A673 (cell line): ENCODE measurements at regions not wholly inside any gene's neighbourhood (a gene's known extent, or its start where the extent isn't known, plus 50 kb on each side); places are given as distances from the start of the nearest gene placed in this dataset.

Experiments
- BruUV-seq: library from RNA; stranded (reverse); fragments of 400-500 nt; replicated peaks from 2 replicates; lab custom pipeline; 2021; lab: Mats Ljungman, UMichigan
- CTCF ChIA-PET: fragments of 300-600 bp; sonication (Branson Sonifier 250); formaldehyde crosslinking; loops from one replicate; lab custom pipeline; 2022; ENCODE audit warnings: antibody characterized with exemption; lab: Charles Lee
- POLR2A ChIA-PET: fragments of 300-600 bp; sonication (Branson Sonifier 250); formaldehyde crosslinking; loops from one replicate; lab custom pipeline; 2022; ENCODE audit warnings: antibody characterized with exemption; ENCODE audit not compliant: low non-redundant PET; lab: Charles Lee
- DNase-seq: peaks from one replicate; pipeline ENCODE4 v3.0.0-alpha.2; 2015; ENCODE audit warnings: low spot score
- H3K27ac ChIP-seq: fragments of 200-600 bp; sonication (generic); 2 replicates; pipeline ENCODE4 v1.5.1; 2016; ENCODE audit warnings: mixed run types, low read depth, mild to moderate bottlenecking, mixed read lengths, antibody characterized with exemption, low read length; ENCODE audit not compliant: poor library complexity, severe bottlenecking
- H3K27me3 ChIP-seq: fragments of 200-600 bp; sonication (generic); replicated peaks from 2 replicates; pipeline ENCODE4 v1.6.1; 2017; ENCODE audit warnings: mixed run types, low read depth, mild to moderate bottlenecking, mixed read lengths, antibody characterized with exemption, low read length; ENCODE audit not compliant: insufficient read depth, poor library complexity
- H3K36me3 ChIP-seq: fragments of 200-600 bp; sonication (generic); 2 replicates; pipeline ENCODE4 v1.6.1; 2016; ENCODE audit warnings: mixed run types, mild to moderate bottlenecking, mixed read lengths, antibody characterized with exemption, low read length; ENCODE audit not compliant: insufficient read depth, poor library complexity, severe bottlenecking
- H3K4me1 ChIP-seq: fragments of 200-600 bp; sonication (generic); 2 replicates; pipeline ENCODE4 v1.6.1; 2017; ENCODE audit warnings: mixed run types, mild to moderate bottlenecking, mixed read lengths, antibody characterized with exemption, low read length; ENCODE audit not compliant: insufficient read depth, poor library complexity, severe bottlenecking
- H3K4me3 ChIP-seq: fragments of 200-600 bp; sonication (generic); 2 replicates; pipeline ENCODE4 v1.5.1; 2016; ENCODE audit warnings: low read depth, mixed run types, mild to moderate bottlenecking, mixed read lengths, low read length; ENCODE audit not compliant: poor library complexity, severe bottlenecking
- H3K9me3 ChIP-seq: fragments of 200-600 bp; sonication (generic); 2 replicates; pipeline ENCODE4 v1.6.1; 2016; ENCODE audit warnings: mixed run types, low read depth, mild to moderate bottlenecking, mixed read lengths, antibody characterized with exemption, low read length; ENCODE audit not compliant: poor library complexity, severe bottlenecking
- EZH2 ChIP-seq: fragments of 200-600 bp; sonication (generic); IDR thresholded peaks from 2 replicates; pipeline ENCODE4 v1.6.1; 2017; ENCODE audit warnings: borderline replicate concordance, low read depth, mild to moderate bottlenecking, mixed read lengths, antibody characterized with exemption, low read length; ENCODE audit not compliant: poor library complexity, severe bottlenecking
- intact Hi-C: fragments of 100-400 bp; cut with micrococcal nuclease; formaldehyde crosslinking; loops from one replicate; pipeline ENCODE4 v1.10.0; 2022; ENCODE audit not compliant: unreplicated experiment
- TF ChIP-seq, protein P1 (sequence below): fragments of 300-800, 200-600 bp; sonication (generic); conservative IDR thresholded peaks from 2 replicates; pipeline ENCODE4 v1.5.1; 2017; ENCODE audit warnings: low read depth, mild to moderate bottlenecking, antibody characterized with exemption, low read length, moderate library complexity, mixed read lengths

DNA sequence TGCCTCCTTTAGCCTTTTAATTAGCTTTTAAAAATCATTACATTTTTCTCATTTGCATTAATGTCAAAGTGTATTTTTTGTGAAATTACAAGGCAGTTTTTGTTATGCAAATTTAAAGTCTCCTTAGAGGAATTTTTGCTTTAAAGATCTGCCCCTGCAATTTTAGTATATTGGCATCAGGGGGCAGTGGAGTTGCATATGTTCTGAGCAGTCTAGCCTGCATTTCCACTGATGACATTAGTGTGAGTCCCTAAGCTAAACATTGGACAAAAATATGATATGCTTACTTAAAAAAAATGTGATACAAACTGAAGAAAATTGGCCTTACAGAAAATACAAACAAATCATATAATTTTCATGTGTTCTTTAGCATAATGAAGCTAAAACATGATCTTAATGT, 426.5 kb downstream of the SLC4A3 start:
- CTCF ChIA-PET = no interaction called here
- POLR2A ChIA-PET = no interaction called here
- TF ChIP-seq EZH2 = no peak
- TF ChIP-seq, protein P1, sequence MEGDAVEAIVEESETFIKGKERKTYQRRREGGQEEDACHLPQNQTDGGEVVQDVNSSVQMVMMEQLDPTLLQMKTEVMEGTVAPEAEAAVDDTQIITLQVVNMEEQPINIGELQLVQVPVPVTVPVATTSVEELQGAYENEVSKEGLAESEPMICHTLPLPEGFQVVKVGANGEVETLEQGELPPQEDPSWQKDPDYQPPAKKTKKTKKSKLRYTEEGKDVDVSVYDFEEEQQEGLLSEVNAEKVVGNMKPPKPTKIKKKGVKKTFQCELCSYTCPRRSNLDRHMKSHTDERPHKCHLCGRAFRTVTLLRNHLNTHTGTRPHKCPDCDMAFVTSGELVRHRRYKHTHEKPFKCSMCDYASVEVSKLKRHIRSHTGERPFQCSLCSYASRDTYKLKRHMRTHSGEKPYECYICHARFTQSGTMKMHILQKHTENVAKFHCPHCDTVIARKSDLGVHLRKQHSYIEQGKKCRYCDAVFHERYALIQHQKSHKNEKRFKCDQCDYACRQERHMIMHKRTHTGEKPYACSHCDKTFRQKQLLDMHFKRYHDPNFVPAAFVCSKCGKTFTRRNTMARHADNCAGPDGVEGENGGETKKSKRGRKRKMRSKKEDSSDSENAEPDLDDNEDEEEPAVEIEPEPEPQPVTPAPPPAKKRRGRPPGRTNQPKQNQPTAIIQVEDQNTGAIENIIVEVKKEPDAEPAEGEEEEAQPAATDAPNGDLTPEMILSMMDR = peak; percentile 49
- peak; percentile 51 for DNase-seq
- intact Hi-C loops = no loop called here
- H3K36me3 ChIP-seq = no peaks in the 10 kb centered on the region
- H3K27me3 ChIP-seq = no peaks in the 10 kb centered on the region
- no TSS peak for BruUV-seq
- H3K27ac ChIP-seq = no peak overlapping the region
- H3K9me3 ChIP-seq = no peaks in the 10 kb centered on the region
- H3K4me3 ChIP-seq = no peak overlapping the region
- H3K4me1 ChIP-seq = no peaks in the 10 kb centered on the region

DNA sequence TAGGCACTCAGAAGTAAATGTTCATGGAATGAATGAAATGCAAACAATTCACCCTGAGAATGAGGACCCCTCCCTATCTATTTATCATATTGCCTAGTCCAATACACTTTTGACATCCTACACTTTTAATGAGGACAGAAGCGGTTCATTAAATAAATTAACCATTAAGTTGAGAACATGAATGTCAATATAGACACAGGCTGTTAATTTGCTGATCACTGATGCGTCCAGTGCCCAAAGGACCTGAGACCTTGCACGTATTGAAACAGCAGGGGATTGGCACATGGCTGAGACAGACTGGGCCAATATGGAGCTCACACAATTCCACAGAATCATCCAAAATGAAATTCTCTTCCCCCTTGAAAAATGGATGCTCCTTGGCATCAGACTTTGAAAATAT, 430.0 kb downstream of the SLC4A3 start:
- Histone ChIP-seq H3K36me3 (no peaks in the 10 kb centered on the region), H3K9me3 (no peaks in the 10 kb centered on the region), H3K4me1 (no peaks in the 10 kb centered on the region), H3K27me3 (no peaks in the 10 kb centered on the region), H3K4me3 (no peak overlapping the region), H3K27ac (no peak overlapping the region)
- BruUV-seq = no TSS peak
- no peak for TF ChIP-seq EZH2
- TF ChIP-seq, protein P1 = no peak
- DNase-seq = no peak
- intact Hi-C loops = no loop called here
- ChIA-PET CTCF (no interaction called here), POLR2A (no interaction called here)

DNA sequence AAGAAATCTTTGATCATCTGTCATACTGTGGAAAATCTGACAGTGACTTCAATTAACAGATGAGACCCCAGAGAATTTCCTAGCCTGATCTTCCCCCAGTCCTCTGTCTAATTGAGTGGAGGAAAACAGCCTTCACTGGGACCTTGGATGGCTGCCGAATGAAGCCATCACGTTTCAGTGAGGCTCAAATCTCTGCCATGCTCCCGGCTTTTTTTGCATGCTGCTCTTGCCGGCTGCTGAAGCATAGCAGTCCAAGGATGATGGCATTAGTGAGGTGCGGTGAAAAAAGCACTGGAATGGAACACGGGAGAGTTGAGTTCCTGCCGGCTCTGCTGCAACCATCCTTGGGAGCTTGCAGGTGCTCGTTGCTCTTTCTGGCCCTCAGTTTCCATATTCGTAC, 430.5 kb downstream of the SLC4A3 start:
- Histone ChIP-seq H3K4me1 (no peaks in the 10 kb centered on the region), H3K9me3 (no peaks in the 10 kb centered on the region), H3K4me3 (no peak overlapping the region), H3K27ac (no peak overlapping the region), H3K27me3 (no peaks in the 10 kb centered on the region), H3K36me3 (no peaks in the 10 kb centered on the region)
- TF ChIP-seq, protein P1 = no peak
- no peak for TF ChIP-seq EZH2
- intact Hi-C loops = no loop called here
- ChIA-PET CTCF (no interaction called here), POLR2A (no interaction called here)
- no peak for DNase-seq
- no TSS peak for BruUV-seq
